Esophagus muscularis mucosa (tissue), 4 donors: ENCODE measurements at regions not wholly inside any gene's neighbourhood (a gene's known extent, or its start where the extent isn't known, plus 50 kb on each side); places are given as distances from the start of the nearest gene placed in this dataset.

Experiments
- DNase-seq: peaks from one replicate; pipeline ENCODE4 v3.0.0-alpha.2; 2017; ENCODE audit errors: extremely low spot score
- H3K27ac ChIP-seq, 4 donors: fragments of 200-600 bp; sonication (generic); replicated peaks in 1 of 4; 1 replicate in 3 of 4; 2 replicates in 1 of 4; pipeline ENCODE4 v1.5.1; 2016 to 2019; ENCODE audit warnings: mild to moderate bottlenecking in 1 of 4
- H3K27me3 ChIP-seq, 4 donors: fragments of 200-600 bp; sonication (generic); one replicate each; pipeline versions ENCODE4 v1.5.1 to v1.6.0; 2016 to 2019
- H3K36me3 ChIP-seq, 4 donors: fragments of 200-600 bp; sonication (generic); one replicate each; pipeline ENCODE4 v1.5.1; 2016 to 2019
- H3K4me1 ChIP-seq, 4 donors: fragments of 200-600 bp; sonication (generic); one replicate each; pipeline ENCODE4 v1.5.1; 2016 to 2019
- H3K4me3 ChIP-seq, 4 donors: fragments of 200-600 bp; sonication (generic); 1 replicate in 2 of 4; 2 replicates in 2 of 4; pipeline ENCODE4 v1.5.1; 2016 to 2019; ENCODE audit warnings: mild to moderate bottlenecking in 4 of 4, moderate library complexity in 1 of 4
- H3K9me3 ChIP-seq, 4 donors: fragments of 200-600 bp; sonication (generic); 1 replicate in 3 of 4; 2 replicates in 1 of 4; pipeline ENCODE4 v1.5.1; 2016 to 2019
- EP300 ChIP-seq: sonication (generic); formaldehyde crosslinking; IDR thresholded peaks from one replicate; pipeline ENCODE4 v1.6.1; 2017; ENCODE audit warnings: antibody characterized with exemption
- POLR2A ChIP-seq: fragments of 450-650 bp; IDR thresholded peaks from one replicate; pipeline ENCODE4 v1.6.1; 2017; ENCODE audit warnings: antibody characterized with exemption, moderate library complexity, mild to moderate bottlenecking, low read depth
- POLR2AphosphoS5 ChIP-seq, 2 donors: sonication (generic); formaldehyde crosslinking; IDR thresholded peaks; one replicate each; pipeline ENCODE4 v1.6.1; 2017; ENCODE audit warnings: antibody characterized with exemption in 2 of 2
- WGBS: methylation state at CpG from one replicate; pipeline ENCODE4 v1.1.5; 2018; 5-methylcytosine and 5-hydroxymethylcytosine counted together
- intact Hi-C: fragments of 100-400 bp; cut with DNase I; formaldehyde crosslinking; loops from one replicate; pipeline ENCODE4 v1.15.1; 2023
- TF ChIP-seq, protein P1 (sequence below), 3 experiments: fragments of 200-600 bp in 2 of 3; fragments of 450-650 bp in 1 of 3; sonication (generic) in 2 of 3; IDR thresholded peaks; one replicate each; pipeline ENCODE4 v1.5.1; 2017 to 2019; ENCODE audit warnings: antibody characterized with exemption in 3 of 3, mild to moderate bottlenecking in 2 of 3, moderate library complexity in 1 of 3

DNA sequence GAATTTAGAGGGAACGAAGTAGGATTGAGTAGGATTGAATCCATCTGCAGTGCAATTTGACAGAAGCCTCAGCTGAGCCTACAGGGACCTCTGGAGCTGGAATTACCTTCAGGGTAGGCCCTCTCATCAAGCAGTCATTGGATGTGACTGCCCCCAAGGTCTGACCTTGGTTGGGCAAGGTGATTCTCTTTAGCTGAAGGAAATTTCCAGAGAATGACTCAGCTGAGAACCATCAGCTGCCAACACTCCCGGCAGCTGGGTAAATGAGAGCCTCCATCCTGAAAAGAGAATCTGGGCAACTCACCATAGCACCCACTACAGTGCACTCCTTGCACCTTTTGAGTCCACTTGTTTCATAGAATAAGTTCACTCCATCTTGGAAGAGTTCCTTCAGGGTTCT is 113.5 kb upstream of the MED13 start:
- no peak overlapping the region for H3K27ac ChIP-seq
- 95% methylated on average over 2 of the region's 2 CpGs for WGBS
- no peaks in the 10 kb centered on the region for H3K4me1 ChIP-seq

GRCh38 chr17:62172492-62173291 is 107.6 kb upstream of the MED13 start:
- no peaks in the 10 kb centered on the region for H3K27me3 ChIP-seq
- intact Hi-C loops, result no loop called here
- H3K4me3 ChIP-seq, result no peak overlapping the region
- H3K36me3 ChIP-seq, result no peaks in the 10 kb centered on the region
- TF ChIP-seq POLR2A (no peak), POLR2AphosphoS5 (IDR thresholded peaks at IDR 0.05) (no peak), EP300 (no peak)
- TF ChIP-seq, protein P1, sequence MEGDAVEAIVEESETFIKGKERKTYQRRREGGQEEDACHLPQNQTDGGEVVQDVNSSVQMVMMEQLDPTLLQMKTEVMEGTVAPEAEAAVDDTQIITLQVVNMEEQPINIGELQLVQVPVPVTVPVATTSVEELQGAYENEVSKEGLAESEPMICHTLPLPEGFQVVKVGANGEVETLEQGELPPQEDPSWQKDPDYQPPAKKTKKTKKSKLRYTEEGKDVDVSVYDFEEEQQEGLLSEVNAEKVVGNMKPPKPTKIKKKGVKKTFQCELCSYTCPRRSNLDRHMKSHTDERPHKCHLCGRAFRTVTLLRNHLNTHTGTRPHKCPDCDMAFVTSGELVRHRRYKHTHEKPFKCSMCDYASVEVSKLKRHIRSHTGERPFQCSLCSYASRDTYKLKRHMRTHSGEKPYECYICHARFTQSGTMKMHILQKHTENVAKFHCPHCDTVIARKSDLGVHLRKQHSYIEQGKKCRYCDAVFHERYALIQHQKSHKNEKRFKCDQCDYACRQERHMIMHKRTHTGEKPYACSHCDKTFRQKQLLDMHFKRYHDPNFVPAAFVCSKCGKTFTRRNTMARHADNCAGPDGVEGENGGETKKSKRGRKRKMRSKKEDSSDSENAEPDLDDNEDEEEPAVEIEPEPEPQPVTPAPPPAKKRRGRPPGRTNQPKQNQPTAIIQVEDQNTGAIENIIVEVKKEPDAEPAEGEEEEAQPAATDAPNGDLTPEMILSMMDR (IDR thresholded peaks at IDR 0.05), result no peak
- no peaks in the 10 kb centered on the region for H3K9me3 ChIP-seq
- no peak for DNase-seq
- WGBS, result 86% methylated on average over 18 of the region's 18 CpGs
- no peak overlapping the region for H3K27ac ChIP-seq
- no peaks in the 10 kb centered on the region for H3K4me1 ChIP-seq

More for the DNA sequence above, 113.5 kb upstream of the MED13 start:
- peaks cover 0 to 22% (median 18%) of the 10 kb centered on the region in 4 donors for H3K9me3 ChIP-seq
- no peaks in the 10 kb centered on the region for H3K27me3 ChIP-seq
- DNase-seq, result no peak
- no peak overlapping the region for H3K4me3 ChIP-seq
- intact Hi-C loops, result no loop called here
- TF ChIP-seq POLR2AphosphoS5 (IDR thresholded peaks at IDR 0.05) (no peak), POLR2A (no peak), EP300 (no peak)
- TF ChIP-seq, protein P1 (IDR thresholded peaks at IDR 0.05), result no peak
- H3K36me3 ChIP-seq, result no peaks in the 10 kb centered on the region

DNA sequence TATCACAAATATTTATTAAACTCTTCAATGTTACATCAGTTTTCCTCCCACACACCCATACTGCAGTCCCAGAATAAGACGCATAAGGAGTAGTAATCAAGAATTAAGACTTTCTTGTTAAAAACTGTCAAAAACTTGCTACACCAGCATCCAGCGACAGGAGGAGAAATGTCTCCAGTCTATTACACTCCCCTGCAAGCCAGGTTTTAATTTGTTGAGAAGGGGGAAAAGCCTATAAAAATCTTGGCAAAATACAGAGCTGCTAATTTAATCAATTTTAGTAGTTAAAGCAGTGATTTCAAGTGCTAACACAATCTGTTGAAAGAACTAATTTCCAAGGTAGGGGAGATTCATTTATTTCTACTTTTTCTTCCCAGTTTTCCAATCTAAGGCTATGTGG is 102.0 kb upstream of the MED13 start:
- Histone ChIP-seq H3K36me3 (no peaks in the 10 kb centered on the region), H3K27ac (no peak overlapping the region), H3K9me3 (no peaks in the 10 kb centered on the region), H3K4me3 (no peak overlapping the region), H3K27me3 (no peaks in the 10 kb centered on the region), H3K4me1 (no peaks in the 10 kb centered on the region)
- DNase-seq, result no peak
- no peak for TF ChIP-seq POLR2A
- TF ChIP-seq, protein P1 (IDR thresholded peaks at IDR 0.05), result no peak
- no peak for TF ChIP-seq POLR2AphosphoS5 (IDR thresholded peaks at IDR 0.05)
- TF ChIP-seq EP300, result no peak
- 83% methylated on average over 2 of the region's 2 CpGs for WGBS
- intact Hi-C loops, result no loop called here

DNA sequence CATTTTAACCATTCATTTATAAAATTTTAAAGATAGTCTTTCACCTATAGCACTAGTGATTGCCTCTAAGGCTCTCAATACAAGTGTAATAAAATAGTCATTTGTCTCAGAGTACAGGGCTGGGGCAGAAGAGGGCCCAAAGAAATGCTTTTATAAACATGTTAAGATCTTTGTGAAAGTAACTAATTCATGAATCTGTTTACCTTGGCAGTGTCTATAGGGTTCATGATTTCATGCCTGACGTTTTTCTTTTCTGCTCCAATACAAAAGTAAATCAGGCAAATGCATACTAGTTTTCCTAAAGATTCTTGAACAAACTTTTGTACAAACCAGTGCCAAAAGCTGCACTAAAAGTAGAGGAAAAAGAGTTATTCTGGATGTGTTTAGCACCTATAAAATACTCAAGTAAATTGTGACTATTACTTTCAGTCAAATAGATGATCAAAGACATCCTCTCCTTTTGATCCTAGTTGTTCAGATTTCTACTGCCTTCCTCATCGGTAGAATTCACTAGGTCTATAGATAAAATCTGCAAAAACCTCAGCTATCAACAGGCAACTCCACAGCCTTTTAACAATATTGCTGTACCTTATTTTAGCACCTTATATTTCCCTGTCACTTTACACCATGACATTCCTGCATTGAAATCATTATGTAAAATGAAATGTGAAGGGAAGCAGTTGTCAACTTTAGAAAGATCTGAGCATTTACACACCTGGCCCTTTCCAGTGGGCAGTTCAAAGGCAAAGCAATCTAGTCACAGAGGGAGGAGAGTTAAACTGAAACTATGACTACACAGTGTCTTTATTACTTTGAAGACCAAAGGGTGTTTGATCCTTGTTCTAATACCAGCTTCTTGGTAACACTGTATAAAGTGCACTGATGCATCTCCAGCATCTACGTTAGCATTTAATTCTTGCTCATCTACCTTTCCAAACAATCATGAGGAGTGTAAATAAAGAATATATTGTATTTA is 100.0 kb upstream of the MED13 start:
- H3K27ac ChIP-seq, result no peak overlapping the region
- H3K4me3 ChIP-seq, result no peak overlapping the region
- no peaks in the 10 kb centered on the region for H3K27me3 ChIP-seq
- no peak for DNase-seq
- TF ChIP-seq POLR2A (no peak), POLR2AphosphoS5 (IDR thresholded peaks at IDR 0.05) (no peak), EP300 (no peak)
- TF ChIP-seq, protein P1 (IDR thresholded peaks at IDR 0.05), result no peak
- WGBS, result 47% methylated on average over 3 of the region's 3 CpGs
- intact Hi-C loops, result no loop called here
- H3K9me3 ChIP-seq, result no peaks in the 10 kb centered on the region
- H3K4me1 ChIP-seq, result no peaks in the 10 kb centered on the region
- H3K36me3 ChIP-seq, result no peaks in the 10 kb centered on the region
